ENCODE measurements at regions not wholly inside any gene's neighbourhood (a gene's known extent, or its start where the extent isn't known, plus 50 kb on each side); places are given as distances from the start of the nearest gene placed in this dataset.

DNA sequence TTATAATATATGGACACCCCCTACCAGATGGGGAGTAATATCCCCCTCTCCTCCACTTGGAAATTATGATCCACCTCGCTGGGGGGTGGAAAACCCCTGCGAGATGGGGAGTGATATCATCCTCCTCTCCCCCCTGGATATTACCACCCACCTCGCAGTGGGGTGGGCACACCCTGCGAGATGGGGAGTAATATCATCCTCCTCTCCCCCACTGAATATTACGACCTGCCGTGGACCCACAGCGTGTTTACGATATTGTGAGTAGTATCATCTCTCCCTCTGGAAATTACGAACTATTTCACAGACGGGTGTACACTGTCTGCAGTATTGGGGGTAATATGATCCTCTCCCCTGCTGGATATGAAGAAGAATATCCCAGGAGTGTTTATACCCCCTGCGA is 228.3 kb upstream of the WSCD1 start:
- no peak overlapping the region for H3K27ac ChIP-seq (ENCODE audit: low read depth in 1 of 3, low read length in 2 of 3)
- H3K27me3 ChIP-seq (ENCODE audit: control insufficient read depth in 3 of 3, insufficient read depth in 3 of 3, low read length in 3 of 3) = no peaks in the 10 kb centered on the region
- H3K36me3 ChIP-seq (ENCODE audit: control insufficient read depth in 3 of 3, insufficient read depth in 2 of 3, low read depth in 1 of 3, low read length in 3 of 3) = no peaks in the 10 kb centered on the region
- 82 to 91% (median 86%) methylated on average over 11 of the region's 11 CpGs for WGBS, 3 donors
- DNase-seq (no peak), FAIRE-seq (no peak)
- H3K4me1 ChIP-seq (ENCODE audit: control insufficient read depth in 3 of 3, insufficient read depth in 2 of 3, low read depth in 1 of 3, low read length in 2 of 3) = no peaks in the 10 kb centered on the region
- H3K4me3 ChIP-seq (ENCODE audit: low read depth in 1 of 3, low read length in 3 of 3) = no peak overlapping the region
- no peaks in the 10 kb centered on the region for H3K9me3 ChIP-seq (ENCODE audit: control insufficient read depth in 2 of 2, insufficient read depth in 1 of 2, low read depth in 1 of 2, low read length in 1 of 2)

DNA sequence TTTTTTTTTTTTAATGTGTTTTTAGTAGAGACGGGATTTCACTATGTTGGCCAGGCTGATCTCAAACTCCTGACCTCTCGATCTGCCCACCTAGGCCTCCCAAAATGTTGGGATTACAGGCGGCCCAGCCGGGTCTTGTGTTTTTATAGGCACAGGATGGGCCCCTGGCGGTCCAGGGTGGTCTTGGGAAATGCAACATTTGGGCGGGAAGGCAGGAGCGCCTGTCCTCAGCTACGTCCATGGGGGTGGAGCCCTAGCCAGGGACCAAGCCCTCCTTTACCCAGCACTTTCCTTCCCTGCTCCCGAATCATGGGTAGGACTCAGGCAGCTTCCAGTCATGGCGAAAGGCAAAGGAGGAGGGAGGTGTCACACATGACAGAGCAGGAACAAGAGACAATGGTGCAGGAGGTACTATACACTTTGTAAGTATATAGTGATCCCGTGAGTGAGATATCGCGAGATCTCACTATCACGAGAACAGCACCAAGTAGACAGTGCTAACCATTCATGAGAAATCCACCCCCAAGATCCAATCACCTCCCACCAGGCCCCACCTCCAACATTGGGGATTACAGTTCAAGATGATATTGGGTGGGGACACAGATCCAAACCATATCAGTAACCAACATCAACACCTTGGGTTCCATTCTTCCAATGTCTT is 226.7 kb upstream of the WSCD1 start:
- FAIRE-seq (no peak), DNase-seq (no peak)
- Histone ChIP-seq H3K27ac (ENCODE audit: low read depth in 1 of 3, low read length in 2 of 3) (no peak overlapping the region), H3K4me3 (ENCODE audit: low read depth in 1 of 3, low read length in 3 of 3) (no peak overlapping the region), H3K9me3 (ENCODE audit: control insufficient read depth in 2 of 2, insufficient read depth in 1 of 2, low read depth in 1 of 2, low read length in 1 of 2) (no peaks in the 10 kb centered on the region), H3K36me3 (ENCODE audit: control insufficient read depth in 3 of 3, insufficient read depth in 2 of 3, low read depth in 1 of 3, low read length in 3 of 3) (no peaks in the 10 kb centered on the region), H3K4me1 (ENCODE audit: control insufficient read depth in 3 of 3, insufficient read depth in 2 of 3, low read depth in 1 of 3, low read length in 2 of 3) (no peaks in the 10 kb centered on the region), H3K27me3 (ENCODE audit: control insufficient read depth in 3 of 3, insufficient read depth in 3 of 3, low read length in 3 of 3) (no peaks in the 10 kb centered on the region)
- WGBS, 3 donors = 88 to 92% (median 92%) methylated on average over 14 of the region's 14 CpGs

- Histone ChIP-seq H3K4me1 (ENCODE audit: control insufficient read depth in 3 of 3, insufficient read depth in 2 of 3, low read depth in 1 of 3, low read length in 2 of 3) (no peaks in the 10 kb centered on the region), H3K27ac (ENCODE audit: low read depth in 1 of 3, low read length in 2 of 3) (no peak overlapping the region), H3K9me3 (ENCODE audit: control insufficient read depth in 2 of 2, insufficient read depth in 1 of 2, low read depth in 1 of 2, low read length in 1 of 2) (no peaks in the 10 kb centered on the region), H3K4me3 (ENCODE audit: low read depth in 1 of 3, low read length in 3 of 3) (no peak overlapping the region), H3K27me3 (ENCODE audit: control insufficient read depth in 3 of 3, insufficient read depth in 3 of 3, low read length in 3 of 3) (no peaks in the 10 kb centered on the region), H3K36me3 (ENCODE audit: control insufficient read depth in 3 of 3, insufficient read depth in 2 of 3, low read depth in 1 of 3, low read length in 3 of 3) (no peaks in the 10 kb centered on the region)
- no peak for FAIRE-seq
- no peak for DNase-seq
- 76 to 95% (median 84%) methylated on average over 4 to 5 of the region's 5 CpGs for WGBS, 3 donors
Measured at GRCh38 chr17:5846001-5846400, 224.2 kb upstream of the WSCD1 start.

DNA sequence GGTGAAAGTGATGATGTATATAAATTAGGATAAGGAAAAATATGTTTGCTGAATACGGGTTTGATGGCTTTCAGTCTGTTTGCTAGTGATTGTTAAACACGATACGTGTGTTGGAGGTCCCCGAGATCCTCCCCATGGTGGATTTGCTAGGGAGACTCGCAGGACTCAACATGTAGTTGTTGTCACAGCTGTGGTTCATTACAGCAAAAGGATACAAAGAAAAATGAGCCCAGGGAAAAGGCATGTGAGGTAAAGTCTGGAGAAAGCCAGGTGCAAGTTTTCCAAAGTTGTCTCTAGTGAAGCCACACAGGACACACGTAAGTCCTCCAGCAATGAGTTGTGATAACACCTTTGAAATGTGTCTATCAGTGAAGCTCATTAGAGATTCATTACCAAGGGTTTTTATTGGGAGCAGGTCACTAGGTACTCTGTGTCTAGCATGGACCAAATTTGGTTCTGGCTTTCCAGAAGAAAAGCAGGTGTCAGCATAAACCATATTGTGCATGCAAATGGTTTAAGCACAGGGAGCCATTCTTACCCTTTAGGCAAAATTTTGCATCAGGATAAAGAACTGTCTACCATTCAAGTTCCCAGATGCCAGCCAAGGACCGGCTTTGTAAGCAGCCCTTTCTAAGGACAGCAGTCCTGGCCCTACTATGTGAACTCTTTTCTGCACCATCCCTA is 215.2 kb upstream of the WSCD1 start:
- no peak for FAIRE-seq

GRCh38 chr17:5861246-5861645 is 208.9 kb upstream of the WSCD1 start:
- 61 to 91% (median 63%) methylated on average over 4 of the region's 4 CpGs for WGBS, 3 donors
- Histone ChIP-seq H3K36me3 (ENCODE audit: control insufficient read depth in 3 of 3, insufficient read depth in 2 of 3, low read depth in 1 of 3, low read length in 3 of 3) (no peaks in the 10 kb centered on the region), H3K27ac (ENCODE audit: low read depth in 1 of 3, low read length in 2 of 3) (no peak overlapping the region), H3K4me3 (ENCODE audit: low read depth in 1 of 3, low read length in 3 of 3) (no peak overlapping the region), H3K27me3 (ENCODE audit: control insufficient read depth in 3 of 3, insufficient read depth in 3 of 3, low read length in 3 of 3) (no peaks in the 10 kb centered on the region), H3K9me3 (ENCODE audit: control insufficient read depth in 2 of 2, insufficient read depth in 1 of 2, low read depth in 1 of 2, low read length in 1 of 2) (no peaks in the 10 kb centered on the region), H3K4me1 (ENCODE audit: control insufficient read depth in 3 of 3, insufficient read depth in 2 of 3, low read depth in 1 of 3, low read length in 2 of 3) (no peaks in the 10 kb centered on the region)
- DNase-seq (no peak), FAIRE-seq (no peak)

More for the DNA sequence above, 215.2 kb upstream of the WSCD1 start:
- Histone ChIP-seq H3K27me3 (ENCODE audit: control insufficient read depth in 3 of 3, insufficient read depth in 3 of 3, low read length in 3 of 3) (no peaks in the 10 kb centered on the region), H3K9me3 (ENCODE audit: control insufficient read depth in 2 of 2, insufficient read depth in 1 of 2, low read depth in 1 of 2, low read length in 1 of 2) (peaks cover 0 to 1% of the 10 kb centered on the region in 2 donors), H3K4me1 (ENCODE audit: control insufficient read depth in 3 of 3, insufficient read depth in 2 of 3, low read depth in 1 of 3, low read length in 2 of 3) (no peaks in the 10 kb centered on the region), H3K4me3 (ENCODE audit: low read depth in 1 of 3, low read length in 3 of 3) (no peak overlapping the region), H3K36me3 (ENCODE audit: control insufficient read depth in 3 of 3, insufficient read depth in 2 of 3, low read depth in 1 of 3, low read length in 3 of 3) (no peaks in the 10 kb centered on the region), H3K27ac (ENCODE audit: low read depth in 1 of 3, low read length in 2 of 3) (no peak overlapping the region)
- 74 to 84% (median 79%) methylated on average over 7 of the region's 7 CpGs for WGBS, 3 donors
- no peak for DNase-seq

DNA sequence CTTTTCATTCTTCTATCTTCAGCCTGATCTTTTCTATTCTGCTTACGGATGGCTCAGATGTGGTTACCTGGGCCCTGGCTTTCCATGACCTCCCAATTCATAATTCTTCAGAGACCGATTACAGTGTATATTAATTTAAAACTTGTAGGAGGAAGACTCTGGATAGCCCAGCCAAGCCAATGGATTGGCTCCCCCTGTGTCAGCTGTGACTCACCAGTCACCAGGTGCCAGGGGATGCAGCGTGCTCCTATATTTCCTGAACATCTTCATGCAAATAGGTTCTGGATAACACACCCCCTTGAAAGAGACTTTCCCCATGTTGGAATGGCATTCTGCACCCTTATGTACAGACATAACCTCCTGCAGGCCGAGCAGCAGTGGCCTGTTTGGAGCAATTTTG is 208.3 kb upstream of the WSCD1 start:
- no peaks in the 10 kb centered on the region for H3K9me3 ChIP-seq (ENCODE audit: control insufficient read depth in 2 of 2, insufficient read depth in 1 of 2, low read depth in 1 of 2, low read length in 1 of 2)
- H3K36me3 ChIP-seq (ENCODE audit: control insufficient read depth in 3 of 3, insufficient read depth in 2 of 3, low read depth in 1 of 3, low read length in 3 of 3) = no peaks in the 10 kb centered on the region
- FAIRE-seq (no peak), DNase-seq (no peak)
- no peak overlapping the region for H3K4me3 ChIP-seq (ENCODE audit: low read depth in 1 of 3, low read length in 3 of 3)
- H3K4me1 ChIP-seq (ENCODE audit: control insufficient read depth in 3 of 3, insufficient read depth in 2 of 3, low read depth in 1 of 3, low read length in 2 of 3) = no peaks in the 10 kb centered on the region
- no peak overlapping the region for H3K27ac ChIP-seq (ENCODE audit: low read depth in 1 of 3, low read length in 2 of 3)
- no peaks in the 10 kb centered on the region for H3K27me3 ChIP-seq (ENCODE audit: control insufficient read depth in 3 of 3, insufficient read depth in 3 of 3, low read length in 3 of 3)
- WGBS, 3 donors = 71 to 85% (median 72%) methylated on average over 4 of the region's 4 CpGs

GRCh38 chr17:5862395-5862794 is 207.8 kb upstream of the WSCD1 start:
- Histone ChIP-seq H3K4me3 (ENCODE audit: low read depth in 1 of 3, low read length in 3 of 3) (no peak overlapping the region), H3K4me1 (ENCODE audit: control insufficient read depth in 3 of 3, insufficient read depth in 2 of 3, low read depth in 1 of 3, low read length in 2 of 3) (no peaks in the 10 kb centered on the region), H3K36me3 (ENCODE audit: control insufficient read depth in 3 of 3, insufficient read depth in 2 of 3, low read depth in 1 of 3, low read length in 3 of 3) (no peaks in the 10 kb centered on the region), H3K27ac (ENCODE audit: low read depth in 1 of 3, low read length in 2 of 3) (no peak overlapping the region), H3K9me3 (ENCODE audit: control insufficient read depth in 2 of 2, insufficient read depth in 1 of 2, low read depth in 1 of 2, low read length in 1 of 2) (no peaks in the 10 kb centered on the region), H3K27me3 (ENCODE audit: control insufficient read depth in 3 of 3, insufficient read depth in 3 of 3, low read length in 3 of 3) (no peaks in the 10 kb centered on the region)
- no peak for FAIRE-seq
- DNase-seq = no peak

DNA sequence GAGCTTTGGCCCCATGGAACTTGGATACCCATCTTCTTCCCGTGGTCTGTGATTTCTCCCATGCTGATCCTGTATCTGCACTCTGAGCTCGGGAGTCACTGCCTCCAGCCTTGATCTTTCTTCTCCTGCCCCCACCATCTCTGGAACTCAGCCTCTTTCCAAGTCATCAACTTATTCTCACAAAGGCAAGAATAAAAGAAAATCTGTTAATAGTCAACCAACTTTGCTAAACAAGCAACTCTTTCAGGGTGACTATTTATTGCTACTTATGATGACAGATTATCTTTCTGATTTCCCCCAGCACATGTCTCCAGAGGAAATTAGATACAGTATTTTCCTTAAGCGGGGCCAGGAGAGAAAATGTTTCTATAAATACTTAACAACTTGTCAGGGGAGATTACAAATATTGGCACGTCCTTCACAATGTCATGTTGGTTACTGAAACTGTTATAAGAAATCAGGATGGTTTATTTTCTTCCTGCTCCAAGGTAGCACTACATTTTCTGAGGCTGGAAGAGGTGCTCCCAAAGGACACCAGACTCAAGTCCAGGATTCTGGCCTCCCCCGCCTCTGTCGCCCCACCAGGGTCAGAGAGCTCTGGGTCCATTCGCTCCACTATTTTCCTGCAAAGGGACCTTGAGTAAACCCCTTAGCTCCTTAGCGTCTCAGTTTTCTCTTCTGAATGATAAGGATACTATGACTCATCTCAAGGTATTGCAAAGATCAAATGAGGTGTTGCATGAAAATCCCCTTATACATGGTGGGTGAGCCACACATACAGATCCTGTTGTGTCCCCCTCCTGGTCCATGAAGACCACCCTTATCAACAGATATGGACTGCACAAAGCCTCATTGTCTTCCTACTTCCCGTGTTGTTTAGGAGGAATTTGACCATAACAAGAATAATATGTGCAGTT is 205.2 kb upstream of the WSCD1 start:
- H3K27ac ChIP-seq (ENCODE audit: low read depth in 1 of 3, low read length in 2 of 3) = no peak overlapping the region
- no peak for FAIRE-seq
- DNase-seq = peak in 1 of 2 donors; percentile 13
- WGBS, 3 donors = 23 to 41% (median 33%) methylated on average over 9 of the region's 9 CpGs
- no peaks in the 10 kb centered on the region for H3K36me3 ChIP-seq (ENCODE audit: control insufficient read depth in 3 of 3, insufficient read depth in 2 of 3, low read depth in 1 of 3, low read length in 3 of 3)
- H3K27me3 ChIP-seq (ENCODE audit: control insufficient read depth in 3 of 3, insufficient read depth in 3 of 3, low read length in 3 of 3) = peaks cover 0 to 4% (median 0%) of the 10 kb centered on the region in 3 donors
- H3K9me3 ChIP-seq (ENCODE audit: control insufficient read depth in 2 of 2, insufficient read depth in 1 of 2, low read depth in 1 of 2, low read length in 1 of 2) = no peaks in the 10 kb centered on the region
- H3K4me3 ChIP-seq (ENCODE audit: low read depth in 1 of 3, low read length in 3 of 3) = no peak overlapping the region
- H3K4me1 ChIP-seq (ENCODE audit: control insufficient read depth in 3 of 3, insufficient read depth in 2 of 3, low read depth in 1 of 3, low read length in 2 of 3) = no peaks in the 10 kb centered on the region

All from small intestine (tissue), 7 donors.